NT2/D1 (cell line): ENCODE measurements at regions not wholly inside any gene's neighbourhood (a gene's known extent, or its start where the extent isn't known, plus 50 kb on each side); places are given as distances from the start of the nearest gene placed in this dataset.

ENCODE experiments used
- SUZ12 ChIP-seq: IDR thresholded peaks from 2 replicates; pipeline ENCODE4 v1.6.1; 2011; ENCODE audit not compliant: insufficient read length, insufficient read depth; ENCODE audit errors: extremely low read depth
- YY1 ChIP-seq: IDR thresholded peaks from 2 replicates; pipeline ENCODE4 v1.6.1; 2011; ENCODE audit not compliant: insufficient read length, insufficient read depth
- ZNF274 ChIP-seq: IDR thresholded peaks from 2 replicates; pipeline ENCODE4 v1.6.1; 2011; ENCODE audit warnings: mild to moderate bottlenecking, low read depth, low read length

GRCh38 chr6:40876336-40876735 lies 162.7 kb downstream of the UNC5CL start:
- TF ChIP-seq YY1, result no peak
- no peak for TF ChIP-seq SUZ12
- no peak for TF ChIP-seq ZNF274
